Sigmoid colon (tissue), 6 donors: ENCODE measurements at regions not wholly inside any gene's neighbourhood (a gene's known extent, or its start where the extent isn't known, plus 50 kb on each side); places are given as distances from the start of the nearest gene placed in this dataset.
"Not testable (repeated sequence)": the region's sequence is repeated elsewhere in the genome, so short reads cannot be mapped to it uniquely, and the experiment has no call there.

Experiments
- DNase-seq: peaks from one replicate; pipeline ENCODE4 v3.0.0-alpha.2; 2019
- H3K27ac ChIP-seq, 4 donors: fragments of 200-600 bp; sonication (generic); one replicate each; pipeline ENCODE4 v1.5.1; 2016 to 2019; ENCODE audit warnings: mild to moderate bottlenecking in 1 of 4
- H3K27me3 ChIP-seq, 3 donors: fragments of 200-600 bp; sonication (generic); one replicate each; pipeline ENCODE4 v1.5.1; 2019; ENCODE audit warnings: mild to moderate bottlenecking in 1 of 3
- H3K36me3 ChIP-seq, 4 donors: fragments of 200-600 bp; sonication (generic); one replicate each; pipeline ENCODE4 v1.5.1; 2016 to 2019
- H3K4me1 ChIP-seq, 4 donors: fragments of 200-600 bp; sonication (generic); one replicate each; pipeline ENCODE4 v1.5.1; 2017 to 2019
- H3K4me3 ChIP-seq, 4 donors: fragments of 200-600 bp; sonication (generic); one replicate each; pipeline ENCODE4 v1.5.1; 2017 to 2019; ENCODE audit warnings: mild to moderate bottlenecking in 2 of 4, moderate library complexity in 1 of 4
- H3K9me3 ChIP-seq, 4 donors: fragments of 200-600 bp in 3 of 4; sonication (generic) in 3 of 4; one replicate each; pipeline versions ENCODE4 v1.5.1 to v1.6.1; 2013 to 2019
- EP300 ChIP-seq, 4 donors: sonication (generic); formaldehyde crosslinking; IDR thresholded peaks; one replicate each; pipeline ENCODE4 v1.6.1; 2017; ENCODE audit warnings: antibody characterized with exemption in 4 of 4
- POLR2A ChIP-seq, 2 donors: fragments of 450-650 bp; IDR thresholded peaks; one replicate each; pipeline ENCODE4 v1.6.1; 2016; ENCODE audit warnings: antibody characterized with exemption in 2 of 2, mild to moderate bottlenecking in 2 of 2, moderate library complexity in 2 of 2
- POLR2AphosphoS5 ChIP-seq, 4 donors: sonication (generic); formaldehyde crosslinking; IDR thresholded peaks; one replicate each; pipeline ENCODE4 v1.6.1; 2017; ENCODE audit warnings: antibody characterized with exemption in 4 of 4
- WGBS, 2 donors: extraction: QIAGEN DNeasy Blood & Tissue Kit; methylation state at CpG; one replicate each; pipeline ENCODE4 v1.1.7; 2013; 5-methylcytosine and 5-hydroxymethylcytosine counted together
- intact Hi-C: fragments of 100-400 bp; cut with DNase I; formaldehyde crosslinking; loops from one replicate; pipeline ENCODE4 v1.15.1; 2023
- TF ChIP-seq, protein P1 (sequence below), 4 experiments: fragments of 450-650 bp in 3 of 4; fragments of 200-600 bp in 1 of 4; IDR thresholded peaks; one replicate each; pipeline ENCODE4 v1.5.1; 2016 to 2019; ENCODE audit warnings: antibody characterized with exemption in 4 of 4, mild to moderate bottlenecking in 3 of 4, moderate library complexity in 2 of 4
- donor health status: healthy with polysubstance abuse.
- donor health status: healthy.

DNA sequence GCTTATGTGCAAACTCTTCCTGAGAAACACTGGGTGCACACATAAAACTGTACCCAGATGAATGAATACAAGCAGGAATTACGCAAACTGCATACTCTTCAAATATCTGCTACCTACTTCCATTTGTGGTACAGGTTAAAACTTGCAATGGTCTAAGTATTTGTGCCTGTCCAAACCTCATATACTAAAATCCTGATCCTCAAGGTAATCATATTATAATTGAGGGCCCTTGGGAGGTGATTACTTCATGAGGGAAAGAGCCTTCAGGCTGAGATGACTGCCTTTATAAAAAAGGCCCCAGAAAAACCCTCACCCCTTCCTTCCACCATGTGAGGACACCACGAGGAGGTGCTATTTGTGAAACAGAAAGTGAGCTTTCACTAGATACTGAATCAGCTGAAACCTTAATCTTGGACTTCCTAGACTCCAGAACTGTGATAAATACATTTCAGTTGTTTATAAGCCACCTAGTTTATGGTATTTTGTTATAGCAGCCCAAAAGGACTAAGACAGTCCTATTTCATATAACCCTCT is 1977.2 kb downstream of the PCDH7 start:
- no peak overlapping the region for H3K4me3 ChIP-seq
- no peaks in the 10 kb centered on the region for H3K27me3 ChIP-seq
- no peak for DNase-seq
- H3K4me1 ChIP-seq = no peaks in the 10 kb centered on the region
- H3K36me3 ChIP-seq = no peaks in the 10 kb centered on the region
- H3K9me3 ChIP-seq = no peaks in the 10 kb centered on the region
- H3K27ac ChIP-seq = no peak overlapping the region
- TF ChIP-seq EP300 (IDR thresholded peaks at IDR 0.05) = no peak
- TF ChIP-seq POLR2AphosphoS5 (IDR thresholded peaks at IDR 0.05) = no peak
- TF ChIP-seq, protein P1, sequence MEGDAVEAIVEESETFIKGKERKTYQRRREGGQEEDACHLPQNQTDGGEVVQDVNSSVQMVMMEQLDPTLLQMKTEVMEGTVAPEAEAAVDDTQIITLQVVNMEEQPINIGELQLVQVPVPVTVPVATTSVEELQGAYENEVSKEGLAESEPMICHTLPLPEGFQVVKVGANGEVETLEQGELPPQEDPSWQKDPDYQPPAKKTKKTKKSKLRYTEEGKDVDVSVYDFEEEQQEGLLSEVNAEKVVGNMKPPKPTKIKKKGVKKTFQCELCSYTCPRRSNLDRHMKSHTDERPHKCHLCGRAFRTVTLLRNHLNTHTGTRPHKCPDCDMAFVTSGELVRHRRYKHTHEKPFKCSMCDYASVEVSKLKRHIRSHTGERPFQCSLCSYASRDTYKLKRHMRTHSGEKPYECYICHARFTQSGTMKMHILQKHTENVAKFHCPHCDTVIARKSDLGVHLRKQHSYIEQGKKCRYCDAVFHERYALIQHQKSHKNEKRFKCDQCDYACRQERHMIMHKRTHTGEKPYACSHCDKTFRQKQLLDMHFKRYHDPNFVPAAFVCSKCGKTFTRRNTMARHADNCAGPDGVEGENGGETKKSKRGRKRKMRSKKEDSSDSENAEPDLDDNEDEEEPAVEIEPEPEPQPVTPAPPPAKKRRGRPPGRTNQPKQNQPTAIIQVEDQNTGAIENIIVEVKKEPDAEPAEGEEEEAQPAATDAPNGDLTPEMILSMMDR (IDR thresholded peaks at IDR 0.05) = no peak
- no peak for TF ChIP-seq POLR2A (IDR thresholded peaks at IDR 0.05)
- intact Hi-C loops = no loop called here
- WGBS, 2 donors = 72 to 81% methylated on average over 2 of the region's 2 CpGs

GRCh38 chr4:32700838-32701237 is 1980.7 kb downstream of the PCDH7 start:
- Histone ChIP-seq H3K4me3 (no peak overlapping the region), H3K36me3 (no peaks in the 10 kb centered on the region), H3K27ac (no peak overlapping the region), H3K9me3 (no peaks in the 10 kb centered on the region), H3K27me3 (no peaks in the 10 kb centered on the region), H3K4me1 (no peaks in the 10 kb centered on the region)
- WGBS, 2 donors = 18 to 63% methylated on average over 1 of the region's 1 CpG
- TF ChIP-seq EP300 (IDR thresholded peaks at IDR 0.05) (no peak), POLR2AphosphoS5 (IDR thresholded peaks at IDR 0.05) (no peak), POLR2A (IDR thresholded peaks at IDR 0.05) (no peak)
- TF ChIP-seq, protein P1 (IDR thresholded peaks at IDR 0.05) = no peak
- intact Hi-C loops = no loop called here
- DNase-seq = no peak

DNA sequence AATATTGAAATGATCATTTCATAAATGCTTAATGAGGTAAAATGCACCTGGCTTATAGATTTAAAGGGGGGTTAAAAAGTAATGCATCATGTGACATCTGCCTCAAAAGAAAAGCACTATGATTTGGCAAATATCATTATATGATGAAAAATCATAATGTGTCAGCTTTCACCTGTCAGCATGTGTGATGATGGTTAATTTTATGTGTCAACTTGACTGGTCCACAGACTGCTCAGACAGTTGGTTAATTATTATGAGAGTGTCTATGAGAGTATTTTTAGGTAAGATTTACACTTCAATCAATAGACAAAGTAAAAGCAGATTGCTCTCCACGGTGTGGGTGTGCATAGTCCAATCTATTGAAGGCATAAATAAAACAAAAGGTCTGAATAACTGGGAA is 1986.7 kb downstream of the PCDH7 start:
- H3K27ac ChIP-seq = no peak overlapping the region
- no peaks in the 10 kb centered on the region for H3K36me3 ChIP-seq
- H3K4me1 ChIP-seq = no peaks in the 10 kb centered on the region
- 10 to 53% methylated on average over 1 of the region's 1 CpG for whole genome bisulfite sequencing, 2 donors
- no peaks in the 10 kb centered on the region for H3K9me3 ChIP-seq
- no peak for DNase-seq
- H3K4me3 ChIP-seq = no peak overlapping the region
- TF ChIP-seq EP300 (IDR thresholded peaks at IDR 0.05) (no peak), POLR2AphosphoS5 (IDR thresholded peaks at IDR 0.05) (no peak), POLR2A (IDR thresholded peaks at IDR 0.05) (no peak)
- TF ChIP-seq, protein P1 (IDR thresholded peaks at IDR 0.05) = no peak
- H3K27me3 ChIP-seq = no peaks in the 10 kb centered on the region
- intact Hi-C loops = no loop called here

- H3K36me3 ChIP-seq, H3K4me3 ChIP-seq, DNase-seq, H3K4me1 ChIP-seq, H3K9me3 ChIP-seq, H3K27ac ChIP-seq, H3K27me3 ChIP-seq, intact Hi-C loops: not testable (repeated sequence)
- WGBS, 2 donors = 71 to 87% methylated on average over 41 to 42 of the region's 42 CpGs
Observed at GRCh38 chr4:32716090-32716620, 1996.0 kb downstream of the PCDH7 start.

DNA sequence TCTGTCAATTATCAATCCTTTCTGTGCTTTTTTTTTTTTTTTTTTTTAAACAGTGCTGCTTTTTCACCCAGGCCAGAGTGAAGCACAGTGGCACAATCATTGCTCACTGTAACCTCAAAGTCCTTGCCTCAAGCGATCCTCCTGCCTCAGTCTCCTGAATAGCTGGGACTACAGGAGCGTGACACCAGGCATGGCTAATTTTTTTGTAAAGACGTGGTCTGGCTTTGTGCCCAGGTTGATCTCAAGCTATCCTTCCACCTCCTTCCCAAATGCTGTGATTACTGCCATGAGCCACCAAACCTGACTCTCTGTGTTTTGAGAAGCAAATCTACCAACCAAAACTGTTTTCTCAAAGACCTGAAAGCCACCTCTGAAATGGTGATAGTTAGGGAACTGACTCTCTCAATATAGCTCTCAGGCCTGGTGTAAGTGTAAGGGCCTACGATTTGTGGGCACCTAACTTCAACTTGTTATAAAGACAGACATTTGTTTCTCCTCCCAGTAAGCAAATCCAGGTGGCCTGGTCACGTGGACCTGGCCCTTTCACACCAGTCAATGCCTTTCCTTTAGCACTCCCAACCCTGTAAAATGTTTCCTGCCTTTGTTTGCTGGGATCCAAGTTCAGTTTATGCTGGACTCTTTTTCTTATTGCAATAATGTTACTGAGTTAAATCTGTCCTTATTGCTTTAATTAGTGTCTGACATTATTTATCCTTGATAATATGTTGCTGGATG is 2015.9 kb downstream of the PCDH7 start:
- intact Hi-C loops = no loop called here
- TF ChIP-seq, protein P1 (IDR thresholded peaks at IDR 0.05) = no peak
- TF ChIP-seq POLR2AphosphoS5 (IDR thresholded peaks at IDR 0.05) = no peak
- no peak for TF ChIP-seq EP300 (IDR thresholded peaks at IDR 0.05)
- TF ChIP-seq POLR2A (IDR thresholded peaks at IDR 0.05) = no peak
- WGBS, 2 donors = 56 to 70% methylated on average over 5 of the region's 5 CpGs
- Histone ChIP-seq H3K27me3 (no peaks in the 10 kb centered on the region), H3K36me3 (no peaks in the 10 kb centered on the region), H3K27ac (no peak overlapping the region), H3K9me3 (no peaks in the 10 kb centered on the region), H3K4me3 (no peak overlapping the region), H3K4me1 (no peaks in the 10 kb centered on the region)
- no peak for DNase-seq
